HepG2 (cell line): ENCODE measurements at regions not wholly inside any gene's neighbourhood (a gene's known extent, or its start where the extent isn't known, plus 50 kb on each side); places are given as distances from the start of the nearest gene placed in this dataset.

Experiments used
- CHD2 ChIP-seq: IDR thresholded peaks from 2 replicates; pipeline ENCODE4 v1.6.1; 2011; ENCODE audit warnings: low read depth, low read length, improper control_type of control experiment
- CREB1 ChIP-seq, 2 experiments: fragments of 450-650 bp in 1 of 2; IDR thresholded peaks; 2 replicates each; pipeline ENCODE4 v1.6.1; 2016 to 2017; ENCODE audit warnings: control low read depth in 1 of 2, mild to moderate bottlenecking in 1 of 2, missing compliant biosample characterization in 1 of 2, missing genetic modification characterization in 1 of 2
- CTCF ChIP-seq: sonication (generic); formaldehyde crosslinking; IDR thresholded peaks from 2 replicates; pipeline ENCODE4 v1.5.0; 2020; ENCODE audit warnings: mild to moderate bottlenecking, missing genetic modification reagents, moderate library complexity
- ETS1 ChIP-seq: sonication (generic); formaldehyde crosslinking; IDR thresholded peaks from 2 replicates; pipeline ENCODE4 v1.4.0; 2020; ENCODE audit warnings: missing genetic modification reagents
- EZH2 ChIP-seq: conservative IDR thresholded peaks from 2 replicates; pipeline ENCODE4 v1.6.1; 2012; ENCODE audit warnings: mild to moderate bottlenecking, low read depth, low read length, moderate library complexity
- RAD21 ChIP-seq: fragments of 450-650 bp; formaldehyde crosslinking; IDR thresholded peaks from 2 replicates; pipeline ENCODE4 v1.5.0; 2020; ENCODE audit warnings: mild to moderate bottlenecking
- REPIN1 ChIP-seq: sonication (generic); formaldehyde crosslinking; IDR thresholded peaks from 2 replicates; pipeline ENCODE4 v1.8.0; 2022; ENCODE audit warnings: missing genetic modification reagents, low read depth, mild to moderate bottlenecking, borderline replicate concordance
- SP2 ChIP-seq: sonication (generic); formaldehyde crosslinking; IDR thresholded peaks from 2 replicates; pipeline ENCODE4 v1.5.1; 2020; ENCODE audit warnings: mild to moderate bottlenecking, missing genetic modification reagents
- XRCC5 ChIP-seq: fragments of 200-400 bp; formaldehyde crosslinking; optimal IDR thresholded peaks from 2 replicates; pipeline ENCODE3; 2017; ENCODE audit warnings: mild to moderate bottlenecking, low read length
- ZBTB49 ChIP-seq: sonication (generic); formaldehyde crosslinking; IDR thresholded peaks from 2 replicates; pipeline ENCODE4 v1.4.0; 2020; ENCODE audit warnings: missing genetic modification reagents, borderline replicate concordance
- ZNF230 ChIP-seq: sonication (generic); formaldehyde crosslinking; IDR thresholded peaks from 2 replicates; pipeline ENCODE4 v1.4.0; 2020; ENCODE audit warnings: mild to moderate bottlenecking, missing genetic modification reagents
- TF ChIP-seq, protein P1 (sequence below): IDR thresholded peaks from 2 replicates; pipeline ENCODE4 v1.6.1; 2016; ENCODE audit warnings: low read depth, control low read depth

GRCh38 chr1:38330799-38331198 lies 284.2 kb upstream of the POU3F1 start:
- no peak for TF ChIP-seq REPIN1 (CRISPR knock-in tag)
- TF ChIP-seq CTCF (CRISPR knock-in tag): no peak
- no peak for TF ChIP-seq EZH2
- TF ChIP-seq ZBTB49 (CRISPR knock-in tag): no peak
- no peak for TF ChIP-seq ETS1 (CRISPR knock-in tag)
- no peak for TF ChIP-seq RAD21 (CRISPR knock-in tag)
- TF ChIP-seq ZNF230: no peak
- no peak for TF ChIP-seq CREB1 (IDR thresholded peaks at IDR 0.05)
- no peak for TF ChIP-seq CREB1 (CRISPR knock-in tag; IDR thresholded peaks at IDR 0.05)
- TF ChIP-seq CHD2: no peak
- TF ChIP-seq, protein P1, sequence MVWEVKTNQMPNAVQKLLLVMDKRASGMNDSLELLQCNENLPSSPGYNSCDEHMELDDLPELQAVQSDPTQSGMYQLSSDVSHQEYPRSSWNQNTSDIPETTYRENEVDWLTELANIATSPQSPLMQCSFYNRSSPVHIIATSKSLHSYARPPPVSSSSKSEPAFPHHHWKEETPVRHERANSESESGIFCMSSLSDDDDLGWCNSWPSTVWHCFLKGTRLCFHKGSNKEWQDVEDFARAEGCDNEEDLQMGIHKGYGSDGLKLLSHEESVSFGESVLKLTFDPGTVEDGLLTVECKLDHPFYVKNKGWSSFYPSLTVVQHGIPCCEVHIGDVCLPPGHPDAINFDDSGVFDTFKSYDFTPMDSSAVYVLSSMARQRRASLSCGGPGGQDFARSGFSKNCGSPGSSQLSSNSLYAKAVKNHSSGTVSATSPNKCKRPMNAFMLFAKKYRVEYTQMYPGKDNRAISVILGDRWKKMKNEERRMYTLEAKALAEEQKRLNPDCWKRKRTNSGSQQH: no peak
- no peak for TF ChIP-seq SP2
- no peak for TF ChIP-seq XRCC5
